ENCODE measurements at regions not wholly inside any gene's neighbourhood (a gene's known extent, or its start where the extent isn't known, plus 50 kb on each side); places are given as distances from the start of the nearest gene placed in this dataset.

DNA sequence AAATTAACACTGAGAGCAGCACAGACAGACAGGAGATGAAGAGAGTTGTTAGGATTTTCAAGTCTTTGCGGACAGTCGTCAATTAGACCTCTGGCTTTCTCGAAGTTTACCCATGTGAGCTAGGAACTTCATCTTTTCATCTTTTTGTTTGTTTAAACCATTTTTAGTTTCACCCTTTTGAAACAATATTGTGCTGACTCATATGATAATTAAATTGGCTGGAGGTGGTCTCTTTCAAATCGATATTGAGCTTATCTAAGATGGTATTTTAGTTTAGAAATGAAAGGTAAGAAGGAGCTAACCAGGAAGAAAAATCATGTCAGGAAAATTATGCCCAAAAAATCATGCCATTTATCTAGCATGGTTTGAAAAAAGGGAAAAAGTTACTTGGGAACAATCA lies 415.8 kb upstream of the SEMA3A start:
- TF ChIP-seq TAF1 (IDR thresholded peaks at IDR 0.05; ENCODE audit: borderline replicate concordance, insufficient read depth, low read length) (no peak), POLR2AphosphoS5 (IDR thresholded peaks at IDR 0.05; ENCODE audit: low read depth, low read length) (no peak)

All from PFSK-1 (cell line).